Upper lobe of left lung (tissue), 4 donors: ENCODE measurements at regions not wholly inside any gene's neighbourhood (a gene's known extent, or its start where the extent isn't known, plus 50 kb on each side); places are given as distances from the start of the nearest gene placed in this dataset.

Source experiments
- CTCF ChIP-seq, 6 experiments: fragments of 450-650 bp in 4 of 6; fragments of 200-600 bp in 2 of 6; sonication (generic) in 2 of 6; IDR thresholded peaks; one replicate each; pipeline ENCODE4 v1.5.1; 2016 to 2019; ENCODE audit warnings: antibody characterized with exemption in 6 of 6
- POLR2A ChIP-seq, 4 donors: fragments of 450-650 bp; IDR thresholded peaks; one replicate each; pipeline ENCODE4 v1.5.1; 2016 to 2017; ENCODE audit warnings: antibody characterized with exemption in 4 of 4, mild to moderate bottlenecking in 2 of 4

DNA sequence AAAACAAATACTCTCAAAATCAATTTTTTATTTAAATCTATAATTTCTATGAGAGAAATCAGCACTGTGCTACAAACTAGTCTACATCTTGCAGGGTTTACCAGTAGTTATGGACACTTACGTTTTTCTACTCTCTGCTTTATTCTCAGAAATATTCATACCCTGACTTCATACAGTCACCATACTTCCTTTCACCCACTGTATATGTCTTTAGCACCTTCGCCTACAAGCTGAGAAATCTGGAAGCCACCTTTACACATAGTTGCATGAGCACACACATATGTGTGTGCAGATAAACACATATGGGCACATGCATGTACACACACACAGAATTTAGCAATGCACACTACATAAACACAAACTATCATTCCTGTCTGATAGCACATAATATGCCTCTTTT is 177.0 kb downstream of the ST8SIA4 start:
- TF ChIP-seq CTCF (IDR thresholded peaks at IDR 0.05) (no peak), POLR2A (IDR thresholded peaks at IDR 0.05) (no peak)
